OCI-LY7 (cell line): ENCODE measurements at regions not wholly inside any gene's neighbourhood (a gene's known extent, or its start where the extent isn't known, plus 50 kb on each side); places are given as distances from the start of the nearest gene placed in this dataset.

Experiments used
- BruUV-seq: library from RNA; stranded (reverse); fragments of 400-500 nt; replicated peaks from 2 replicates; lab custom pipeline; 2021; lab: Mats Ljungman, UMichigan
- CTCF ChIA-PET: fragments of 300-600 bp; sonication (Branson Sonifier 250); formaldehyde crosslinking; loops from one replicate; lab custom pipeline; 2022; ENCODE audit warnings: antibody characterized with exemption; ENCODE audit not compliant: unreplicated experiment; lab: Charles Lee
- POLR2A ChIA-PET: fragments of 300-600 bp; sonication (Branson Sonifier 250); formaldehyde crosslinking; loops from one replicate; lab custom pipeline; 2022; ENCODE audit warnings: antibody characterized with exemption; lab: Charles Lee
- DNase-seq: peaks from one replicate; pipeline ENCODE4 v3.0.0-alpha.2; 2015; ENCODE audit warnings: low spot score
- H2AFZ ChIP-seq: fragments of 200-600 bp; sonication (generic), shearing (Covaris generic); 2 replicates; pipeline ENCODE4 v1.6.1; 2014; ENCODE audit warnings: mild to moderate bottlenecking, antibody characterized with exemption, low read length, moderate library complexity
- H3K27ac ChIP-seq: fragments of 200-600 bp; sonication (generic); 2 replicates; pipeline ENCODE4 v1.5.1; 2014; ENCODE audit warnings: mixed run types, low read depth, mild to moderate bottlenecking, moderate library complexity, low read length, inconsistent platforms; ENCODE audit not compliant: poor library complexity, severe bottlenecking
- H3K36me3 ChIP-seq: fragments of 200-600 bp; sonication (generic); 2 replicates; pipeline ENCODE4 v1.6.1; 2014; ENCODE audit warnings: mild to moderate bottlenecking, antibody characterized with exemption, low read length, moderate library complexity, mixed read lengths; ENCODE audit not compliant: insufficient read depth
- H3K4me1 ChIP-seq: fragments of 200-600 bp; sonication (generic); 2 replicates; pipeline ENCODE4 v1.5.1; 2014; ENCODE audit warnings: mild to moderate bottlenecking, low read length; ENCODE audit not compliant: insufficient read depth, poor library complexity, severe bottlenecking
- H3K4me2 ChIP-seq: fragments of 200-600 bp; sonication (generic); 2 replicates; pipeline ENCODE4 v1.6.1; 2014; ENCODE audit warnings: mild to moderate bottlenecking, low read length
- H3K4me3 ChIP-seq: fragments of 200-600 bp; sonication (generic); 2 replicates; pipeline ENCODE4 v1.5.1; 2014; ENCODE audit warnings: mild to moderate bottlenecking, low read depth, low read length; ENCODE audit not compliant: poor library complexity, severe bottlenecking
- H3K79me2 ChIP-seq: fragments of 200-600 bp; sonication (generic); 2 replicates; pipeline ENCODE4 v1.6.1; 2016; ENCODE audit warnings: low read depth, mild to moderate bottlenecking, low read length, moderate library complexity, mixed read lengths; ENCODE audit not compliant: insufficient read depth
- H3K9me2 ChIP-seq: fragments of 200-600 bp; sonication (generic); 2 replicates; pipeline ENCODE4 v1.6.1; 2016; ENCODE audit warnings: mild to moderate bottlenecking, low read length, mixed read lengths; ENCODE audit not compliant: insufficient read depth
- H3K9me3 ChIP-seq: fragments of 200-600 bp; sonication (generic); 2 replicates; pipeline ENCODE4 v1.6.1; 2014; ENCODE audit warnings: mild to moderate bottlenecking, mixed run types, low read length, mixed read lengths
- H4K20me1 ChIP-seq: fragments of 200-600 bp; sonication (generic); 2 replicates; pipeline ENCODE4 v1.6.1; 2014; ENCODE audit warnings: mild to moderate bottlenecking, antibody characterized with exemption, low read length, moderate library complexity, mixed read lengths; ENCODE audit not compliant: insufficient read depth
- CTCF ChIP-seq: fragments of 200-600 bp; sonication (generic); conservative IDR thresholded peaks from 2 replicates; pipeline ENCODE4 v1.5.1; 2014; ENCODE audit warnings: mild to moderate bottlenecking, antibody characterized with exemption, low read length, moderate library complexity, mixed read lengths
- EZH2phosphoT487 ChIP-seq: fragments of 200-600 bp; sonication (generic); IDR thresholded peaks from 2 replicates; pipeline ENCODE4 v1.6.1; 2018; ENCODE audit warnings: low read depth, borderline replicate concordance, mild to moderate bottlenecking, mixed run types, antibody characterized with exemption, low read length, moderate library complexity, mixed read lengths
- intact Hi-C: fragments of 100-400 bp; cut with micrococcal nuclease; formaldehyde crosslinking; loops from one replicate; pipeline ENCODE4 v1.10.0; 2022; ENCODE audit not compliant: unreplicated experiment

GRCh38 chr18:59810735-59811520 is 88.9 kb upstream of the PMAIP1 start:
- H3K4me2 ChIP-seq: no peak overlapping the region
- no peak for DNase-seq
- ChIA-PET CTCF (no interaction called here), POLR2A (no interaction called here)
- H4K20me1 ChIP-seq: no peaks in the 10 kb centered on the region
- no TSS peak for BruUV-seq
- TF ChIP-seq CTCF (no peak), EZH2phosphoT487 (no peak)
- H3K27ac ChIP-seq: no peak overlapping the region
- H3K9me3 ChIP-seq: no peaks in the 10 kb centered on the region
- intact Hi-C loops: no loop called here
- H3K79me2 ChIP-seq: no peaks in the 10 kb centered on the region
- H2AFZ ChIP-seq: no peak overlapping the region
- H3K36me3 ChIP-seq: no peaks in the 10 kb centered on the region
- no peaks in the 10 kb centered on the region for H3K9me2 ChIP-seq
- H3K4me3 ChIP-seq: no peak overlapping the region
- H3K4me1 ChIP-seq: no peaks in the 10 kb centered on the region

- H2AFZ ChIP-seq: no peak overlapping the region
- H3K9me2 ChIP-seq: no peaks in the 10 kb centered on the region
- POLR2A ChIA-PET: no interaction called here
- H3K36me3 ChIP-seq: no peaks in the 10 kb centered on the region
- no peak overlapping the region for H3K4me3 ChIP-seq
- CTCF ChIA-PET: no interaction called here
- no peak overlapping the region for H3K27ac ChIP-seq
- H3K4me1 ChIP-seq: no peaks in the 10 kb centered on the region
- DNase-seq: no peak
- no peaks in the 10 kb centered on the region for H4K20me1 ChIP-seq
- no peaks in the 10 kb centered on the region for H3K79me2 ChIP-seq
- no peaks in the 10 kb centered on the region for H3K9me3 ChIP-seq
- H3K4me2 ChIP-seq: no peak overlapping the region
- TF ChIP-seq CTCF (no peak), EZH2phosphoT487 (no peak)
- BruUV-seq: no TSS peak
- intact Hi-C loops: no loop called here
Observed at GRCh38 chr18:59810183-59810582, 89.6 kb upstream of the PMAIP1 start.

GRCh38 chr18:59802031-59802430 is 97.8 kb upstream of the PMAIP1 start:
- no TSS peak for BruUV-seq
- H3K4me1 ChIP-seq: no peaks in the 10 kb centered on the region
- no peaks in the 10 kb centered on the region for H3K36me3 ChIP-seq
- H3K4me3 ChIP-seq: no peak overlapping the region
- ChIA-PET CTCF (no interaction called here), POLR2A (no interaction called here)
- no peak overlapping the region for H3K4me2 ChIP-seq
- H3K79me2 ChIP-seq: no peaks in the 10 kb centered on the region
- TF ChIP-seq CTCF (no peak), EZH2phosphoT487 (no peak)
- H3K9me3 ChIP-seq: no peaks in the 10 kb centered on the region
- no peak overlapping the region for H2AFZ ChIP-seq
- no peaks in the 10 kb centered on the region for H4K20me1 ChIP-seq
- H3K9me2 ChIP-seq: no peaks in the 10 kb centered on the region
- intact Hi-C loops: no loop called here
- H3K27ac ChIP-seq: no peak overlapping the region
- DNase-seq: no peak
